GM12865 (cell line): ENCODE measurements at regions not wholly inside any gene's neighbourhood (a gene's known extent, or its start where the extent isn't known, plus 50 kb on each side); places are given as distances from the start of the nearest gene placed in this dataset.
"Not testable (repeated sequence)": the region's sequence is repeated elsewhere in the genome, so short reads cannot be mapped to it uniquely, and the experiment has no call there.

Experiments used
- DNase-seq: peaks from one replicate; pipeline ENCODE4 v3.0.0; 2010; ENCODE audit warnings: low read depth
- H3K4me3 ChIP-seq: 2 replicates; pipeline ENCODE4 v1.5.1; 2011; ENCODE audit warnings: mild to moderate bottlenecking, low read depth, low read length, control low read depth
- CTCF ChIP-seq: IDR thresholded peaks from 2 replicates; pipeline ENCODE4 v1.5.1; 2011; ENCODE audit warnings: low read length, control low read depth, low read depth, inconsistent platforms; ENCODE audit not compliant: insufficient read depth; ENCODE audit errors: missing control alignments

DNA sequence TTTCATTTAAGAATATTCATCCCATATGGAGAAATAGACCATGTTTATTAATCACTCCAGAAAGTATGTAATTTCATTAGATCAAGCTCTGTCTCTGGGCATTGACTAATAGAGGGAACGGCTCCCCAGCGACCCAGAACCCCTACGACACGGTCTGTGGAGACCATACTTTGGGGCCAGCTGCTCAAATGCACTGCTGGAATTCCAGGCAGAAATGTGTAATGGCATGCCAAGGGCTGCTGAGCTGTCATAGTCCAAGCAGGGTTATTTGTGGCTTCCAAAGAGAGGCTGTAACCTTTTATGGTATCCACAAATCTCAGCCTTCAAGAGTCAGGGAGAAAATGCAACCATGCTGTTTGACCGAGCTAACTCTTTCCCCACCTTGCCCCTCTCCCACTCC, 755.8 kb downstream of the DHX35 start:
- DNase-seq, result no peak
- no peak for TF ChIP-seq CTCF
- H3K4me3 ChIP-seq, result no peak overlapping the region

- peak; percentile 14 for DNase-seq
- no peak for TF ChIP-seq CTCF
- no peak overlapping the region for H3K4me3 ChIP-seq
Observed at GRCh38 chr20:39716796-39717341, 754.7 kb downstream of the DHX35 start.

- TF ChIP-seq CTCF, result no peak
- no peak for DNase-seq
- no peak overlapping the region for H3K4me3 ChIP-seq
Observed at GRCh38 chr20:39713076-39713840, 751.1 kb downstream of the DHX35 start.

GRCh38 chr20:39706184-39706663, 744.1 kb downstream of the DHX35 start:
- no peak for DNase-seq
- no peak overlapping the region for H3K4me3 ChIP-seq
- TF ChIP-seq CTCF, result no peak

DNA sequence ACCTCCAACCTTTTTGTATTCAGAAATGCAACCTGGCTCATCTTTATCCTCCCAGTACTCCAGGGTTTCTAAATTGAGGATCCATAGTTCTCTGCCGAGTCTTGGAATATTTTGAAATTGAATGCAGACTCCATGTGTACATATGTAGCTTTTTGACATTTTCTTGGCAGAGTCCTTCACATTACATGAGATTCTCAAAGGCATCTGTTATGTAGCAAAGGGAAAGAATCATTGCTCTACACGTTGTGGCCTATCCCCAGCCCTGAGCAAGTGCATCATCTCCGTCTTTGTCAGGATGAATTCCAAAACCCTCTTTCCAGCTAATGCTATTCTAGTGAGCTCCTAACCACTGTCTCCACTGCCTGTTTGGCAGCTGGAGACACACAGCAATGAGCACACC, 742.9 kb downstream of the DHX35 start:
- no peak for TF ChIP-seq CTCF
- no peak for DNase-seq
- H3K4me3 ChIP-seq, result no peak overlapping the region

DNA sequence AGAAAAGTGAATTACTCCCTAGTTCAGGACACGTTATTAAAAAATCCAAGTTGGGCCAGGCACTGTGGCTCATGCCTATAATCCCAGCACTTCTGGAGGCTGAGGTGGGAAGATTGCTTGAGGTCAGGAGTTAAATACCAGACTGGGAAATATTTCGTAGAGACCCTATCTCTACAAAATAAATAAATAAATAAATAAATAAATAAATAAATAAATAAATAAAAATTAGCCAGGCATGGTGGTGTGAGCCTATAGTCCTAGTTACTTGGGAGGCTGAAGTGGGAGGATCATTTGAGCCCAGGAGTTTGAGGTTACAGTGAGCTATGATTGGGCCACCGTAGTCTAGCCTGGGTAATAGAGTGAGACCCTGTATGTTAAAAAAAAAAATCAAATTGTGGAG, 741.2 kb downstream of the DHX35 start:
- DNase-seq, H3K4me3 ChIP-seq: not testable (repeated sequence)

DNA sequence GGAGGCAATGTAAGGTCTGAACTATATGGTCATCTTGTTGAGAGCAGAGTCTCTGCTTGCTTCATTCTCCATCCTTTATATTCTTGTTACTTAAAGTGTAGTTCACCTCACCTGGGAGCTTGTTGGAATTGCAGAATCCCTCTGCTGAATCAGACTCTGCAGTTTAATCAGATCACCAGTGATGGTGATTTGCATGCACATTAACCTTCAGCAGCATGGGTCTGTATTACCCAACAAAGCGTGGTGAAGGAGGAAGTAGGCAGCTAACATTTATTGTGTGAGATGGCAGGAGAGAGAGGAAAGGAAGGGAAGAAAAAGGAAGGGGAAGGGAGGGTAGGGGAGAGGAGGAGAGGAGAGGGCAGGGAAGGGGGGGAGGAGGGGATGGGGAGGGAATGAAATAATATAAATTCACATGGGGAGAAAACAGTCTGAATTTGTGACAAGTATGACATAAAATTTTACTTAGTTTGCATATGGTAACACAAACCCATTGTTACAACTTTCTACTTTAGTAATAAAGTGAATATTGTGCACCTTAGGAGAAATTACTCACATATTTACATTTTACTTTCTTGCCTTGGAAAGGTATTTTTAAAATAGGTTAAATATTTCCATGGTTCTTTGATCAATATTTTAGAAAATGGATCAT, 740.7 kb downstream of the DHX35 start:
- no peak for DNase-seq
- no peak overlapping the region for H3K4me3 ChIP-seq
- TF ChIP-seq CTCF, result no peak
